NCI-H524 (cell line): ENCODE measurements at regions not wholly inside any gene's neighbourhood (a gene's known extent, or its start where the extent isn't known, plus 50 kb on each side); places are given as distances from the start of the nearest gene placed in this dataset.

Source experiments
- DNase-seq, 2 experiments: peaks; one replicate each; lab custom pipeline; 2025; lab: John Stamatoyannopoulos, UW

- DNase-seq = no peak
Observed at GRCh38 chr22:48478529-48479265, 1349.0 kb downstream of the BRD1 start.

GRCh38 chr22:48478124-48478523, 1349.5 kb downstream of the BRD1 start:
- DNase-seq = no peak

GRCh38 chr22:48477031-48477721, 1350.5 kb downstream of the BRD1 start:
- no peak for DNase-seq

- no peak for DNase-seq
Observed at GRCh38 chr22:48476577-48476976, 1351.1 kb downstream of the BRD1 start.

GRCh38 chr22:48475661-48476345, 1351.9 kb downstream of the BRD1 start:
- DNase-seq = no peak

GRCh38 chr22:48474881-48475280, 1352.8 kb downstream of the BRD1 start:
- no peak for DNase-seq

GRCh38 chr22:48473202-48473601, 1354.5 kb downstream of the BRD1 start:
- DNase-seq = no peak

- DNase-seq = no peak
Observed at GRCh38 chr22:48464246-48464645, 1363.4 kb downstream of the BRD1 start.

- no peak for DNase-seq
Observed at GRCh38 chr22:48459859-48460823, 1367.5 kb downstream of the BRD1 start.

- no peak for DNase-seq
Observed at GRCh38 chr22:48459259-48459658, 1368.4 kb downstream of the BRD1 start.

- no peak for DNase-seq
Observed at GRCh38 chr22:48456449-48456848, 1371.2 kb downstream of the BRD1 start.

- no peak for DNase-seq
Observed at GRCh38 chr22:48453751-48454485, 1373.8 kb downstream of the BRD1 start.

GRCh38 chr22:48453171-48453570, 1374.5 kb downstream of the BRD1 start:
- DNase-seq = no peak

- DNase-seq = no peak
Observed at GRCh38 chr22:48452766-48453165, 1374.9 kb downstream of the BRD1 start.

- DNase-seq = no peak
Observed at GRCh38 chr22:48451891-48452290, 1375.8 kb downstream of the BRD1 start.

- no peak for DNase-seq
Observed at GRCh38 chr22:48450188-48450825, 1377.4 kb downstream of the BRD1 start.

- DNase-seq = no peak
Observed at GRCh38 chr22:48449466-48450187, 1378.0 kb downstream of the BRD1 start.

- no peak for DNase-seq
Observed at GRCh38 chr22:48448821-48449220, 1378.9 kb downstream of the BRD1 start.

- DNase-seq = no peak
Observed at GRCh38 chr22:48445113-48445827, 1382.4 kb downstream of the BRD1 start.
